ENCODE measurements at regions not wholly inside any gene's neighbourhood (a gene's known extent, or its start where the extent isn't known, plus 50 kb on each side); places are given as distances from the start of the nearest gene placed in this dataset.
"Not testable (repeated sequence)": the region's sequence is repeated elsewhere in the genome, so short reads cannot be mapped to it uniquely, and the experiment has no call there.

DNA sequence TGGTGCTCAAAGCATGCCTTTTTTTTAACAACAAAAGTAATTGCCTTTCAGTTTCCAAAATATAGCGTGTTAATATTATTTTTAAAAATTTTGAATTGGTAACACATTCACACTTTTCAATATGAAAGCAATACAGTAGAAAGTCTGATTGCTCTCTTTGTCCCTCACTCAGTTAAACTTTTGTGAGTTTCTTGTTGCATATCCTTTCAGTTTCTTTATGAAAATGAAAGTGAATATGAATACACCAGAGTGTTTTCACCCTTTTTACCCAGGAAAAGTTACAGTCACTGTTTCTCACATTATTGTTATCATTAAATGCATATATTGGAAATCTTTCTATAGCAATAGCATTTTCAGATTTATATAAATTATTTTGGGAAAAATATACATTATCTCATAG lies 377.4 kb upstream of the CRIM1 start:
- no peaks in the 10 kb centered on the region for H3K9me3 ChIP-seq (ENCODE audit: control insufficient read depth, low read length)
- H3K4me1 ChIP-seq (ENCODE audit: control insufficient read depth in 1 of 2, insufficient read depth in 2 of 2, low read length in 2 of 2): no peaks in the 10 kb centered on the region
- intact Hi-C loops (cut with DNase I): no loop called here
- H3K27me3 ChIP-seq (ENCODE audit: control insufficient read depth in 1 of 2, insufficient read depth in 2 of 2, low read length in 1 of 2): no peaks in the 10 kb centered on the region
- DNase-seq (no peak), ATAC-seq (ENCODE audit: low FRiP score) (no peak)
- no peak overlapping the region for H3K4me3 ChIP-seq (ENCODE audit: low read length in 2 of 2)
- H3K36me3 ChIP-seq (ENCODE audit: control insufficient read depth in 1 of 2, insufficient read depth in 2 of 2, low read length in 1 of 2): no peaks in the 10 kb centered on the region
- WGBS, 2 donors: 62 to 77% methylated on average over 1 of the region's 1 CpG
- H3K27ac ChIP-seq (ENCODE audit: low read depth in 1 of 2, low read length in 2 of 2): no peak overlapping the region

DNA sequence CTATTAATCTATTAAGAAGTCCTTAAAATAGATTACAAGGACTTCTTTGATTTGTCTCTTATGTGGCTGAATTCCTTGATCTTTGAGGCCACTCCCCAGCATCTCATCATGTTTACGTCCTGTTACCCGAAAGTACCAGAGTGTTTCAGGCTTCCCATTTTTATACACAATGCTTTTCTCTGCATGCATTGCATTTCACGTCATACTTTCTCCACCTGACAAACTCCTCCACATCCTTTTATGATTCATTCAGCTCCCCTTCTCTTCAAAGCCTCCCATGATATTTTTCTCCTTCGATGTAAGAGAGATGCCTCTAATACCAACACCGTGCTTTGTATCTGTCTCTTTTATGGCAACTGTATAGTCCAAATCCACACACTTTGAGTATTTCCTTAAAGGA lies 379.0 kb upstream of the CRIM1 start:
- Histone ChIP-seq H3K4me3 (ENCODE audit: low read length in 2 of 2) (no peak overlapping the region), H3K36me3 (ENCODE audit: control insufficient read depth in 1 of 2, insufficient read depth in 2 of 2, low read length in 1 of 2) (no peaks in the 10 kb centered on the region), H3K4me1 (ENCODE audit: control insufficient read depth in 1 of 2, insufficient read depth in 2 of 2, low read length in 2 of 2) (no peaks in the 10 kb centered on the region), H3K27ac (ENCODE audit: low read depth in 1 of 2, low read length in 2 of 2) (no peak overlapping the region), H3K27me3 (ENCODE audit: control insufficient read depth in 1 of 2, insufficient read depth in 2 of 2, low read length in 1 of 2) (no peaks in the 10 kb centered on the region), H3K9me3 (ENCODE audit: control insufficient read depth, low read length) (no peaks in the 10 kb centered on the region)
- ATAC-seq (ENCODE audit: low FRiP score): no peak
- WGBS, 2 donors: 85% methylated on average over 5 of the region's 5 CpGs
- intact Hi-C loops (cut with DNase I): no loop called here
- no peak for DNase-seq

DNA sequence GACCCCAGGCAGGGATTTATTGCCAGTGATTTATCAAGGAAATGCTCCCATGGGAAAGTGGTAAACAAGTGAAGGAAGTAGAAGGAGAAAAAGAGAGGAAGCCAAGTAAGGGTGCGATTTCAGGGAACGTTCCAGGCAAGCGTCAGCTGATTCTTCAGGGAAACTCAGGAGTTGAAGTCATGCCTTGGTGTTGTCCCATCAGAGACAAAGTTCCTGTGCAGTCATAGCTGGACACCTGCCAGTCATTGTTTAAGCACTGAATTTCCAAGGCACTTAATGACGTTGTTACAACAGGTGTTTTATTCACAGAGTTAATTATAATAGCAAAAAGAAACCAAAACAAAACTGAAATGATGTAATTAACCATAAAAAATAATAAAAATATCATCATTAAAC lies 381.8 kb upstream of the CRIM1 start:
- H3K4me1 ChIP-seq (ENCODE audit: control insufficient read depth in 1 of 2, insufficient read depth in 2 of 2, low read length in 2 of 2): no peaks in the 10 kb centered on the region
- WGBS, 2 donors: 24 to 28% methylated on average over 4 of the region's 4 CpGs
- ATAC-seq (ENCODE audit: low FRiP score): no peak
- H3K9me3 ChIP-seq (ENCODE audit: control insufficient read depth, low read length): no peaks in the 10 kb centered on the region
- no peak overlapping the region for H3K27ac ChIP-seq (ENCODE audit: low read depth in 1 of 2, low read length in 2 of 2)
- intact Hi-C loops (cut with DNase I): no loop called here
- peaks cover 0 to 2% of the 10 kb centered on the region in 2 donors for H3K27me3 ChIP-seq (ENCODE audit: control insufficient read depth in 1 of 2, insufficient read depth in 2 of 2, low read length in 1 of 2)
- H3K36me3 ChIP-seq (ENCODE audit: control insufficient read depth in 1 of 2, insufficient read depth in 2 of 2, low read length in 1 of 2): no peaks in the 10 kb centered on the region
- no peak overlapping the region for H3K4me3 ChIP-seq (ENCODE audit: low read length in 2 of 2)
- no peak for DNase-seq

DNA sequence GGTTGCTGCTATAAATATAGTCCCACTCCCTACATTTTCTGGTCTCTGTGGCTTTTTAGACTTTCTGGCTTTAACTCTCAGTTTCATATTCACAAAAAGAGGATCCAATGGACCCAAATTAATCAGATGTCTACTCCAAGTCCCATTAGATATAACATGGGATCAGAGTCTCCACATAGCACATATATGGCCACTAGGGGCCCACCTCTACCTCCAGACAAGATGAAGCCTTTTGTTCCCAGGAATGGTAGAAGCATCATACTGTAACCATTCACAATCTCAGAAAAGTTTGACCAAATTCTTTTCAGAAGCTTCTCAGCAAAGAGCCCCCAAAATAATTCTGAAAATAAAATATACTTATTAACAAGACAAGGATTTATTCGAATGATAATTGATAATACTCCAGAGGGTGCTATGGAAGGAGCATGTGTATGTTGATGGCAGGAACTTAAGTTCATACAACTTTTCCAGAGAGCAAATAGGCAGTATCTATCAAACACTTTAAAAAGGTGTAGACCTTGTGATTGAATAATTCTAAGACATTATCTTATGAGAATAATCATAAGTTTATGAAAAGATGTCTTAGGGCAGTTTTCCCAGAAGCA lies 382.3 kb upstream of the CRIM1 start:
- H3K27ac ChIP-seq (ENCODE audit: low read depth in 1 of 2, low read length in 2 of 2): no peak overlapping the region
- H3K9me3 ChIP-seq (ENCODE audit: control insufficient read depth, low read length): no peaks in the 10 kb centered on the region
- H3K36me3 ChIP-seq (ENCODE audit: control insufficient read depth in 1 of 2, insufficient read depth in 2 of 2, low read length in 1 of 2): no peaks in the 10 kb centered on the region
- ATAC-seq (ENCODE audit: low FRiP score) (no peak), DNase-seq (no peak)
- WGBS, 2 donors: 24 to 25% methylated on average over 1 of the region's 1 CpG
- H3K4me3 ChIP-seq (ENCODE audit: low read length in 2 of 2): no peak overlapping the region
- H3K27me3 ChIP-seq (ENCODE audit: control insufficient read depth in 1 of 2, insufficient read depth in 2 of 2, low read length in 1 of 2): peaks cover 0 to 2% of the 10 kb centered on the region in 2 donors
- intact Hi-C loops (cut with DNase I): no loop called here
- H3K4me1 ChIP-seq (ENCODE audit: control insufficient read depth in 1 of 2, insufficient read depth in 2 of 2, low read length in 2 of 2): no peaks in the 10 kb centered on the region

DNA sequence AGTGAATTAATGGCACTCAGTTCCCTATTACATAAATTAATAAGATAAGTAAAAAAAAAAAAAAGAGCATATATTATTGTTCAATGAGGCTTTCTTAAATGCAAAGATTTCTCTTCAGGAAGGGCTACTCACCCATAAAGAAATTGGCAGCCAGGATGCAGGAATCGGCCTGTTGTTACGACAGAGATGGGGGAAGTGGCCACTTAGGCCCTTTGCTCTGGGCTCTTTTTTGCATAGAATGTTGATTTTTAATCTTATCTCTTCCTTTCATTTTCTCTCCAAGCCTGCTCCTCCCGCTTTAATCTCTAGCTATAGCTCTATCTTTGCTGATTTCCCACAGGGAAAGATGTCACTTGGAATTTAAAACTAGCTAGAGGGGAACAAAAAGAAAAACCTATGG lies 391.8 kb upstream of the CRIM1 start:
- Histone ChIP-seq H3K4me1 (ENCODE audit: control insufficient read depth in 1 of 2, insufficient read depth in 2 of 2, low read length in 2 of 2) (no peaks in the 10 kb centered on the region), H3K27ac (ENCODE audit: low read depth in 1 of 2, low read length in 2 of 2) (no peak overlapping the region), H3K9me3 (ENCODE audit: control insufficient read depth, low read length) (peaks cover 7% of the 10 kb centered on the region), H3K36me3 (ENCODE audit: control insufficient read depth in 1 of 2, insufficient read depth in 2 of 2, low read length in 1 of 2) (no peaks in the 10 kb centered on the region), H3K27me3 (ENCODE audit: control insufficient read depth in 1 of 2, insufficient read depth in 2 of 2, low read length in 1 of 2) (no peaks in the 10 kb centered on the region), H3K4me3 (ENCODE audit: low read length in 2 of 2) (no peak overlapping the region)
- no peak for DNase-seq
- intact Hi-C loops (cut with DNase I): no loop called here
- no peak for ATAC-seq (ENCODE audit: low FRiP score)
- 71 to 72% methylated on average over 3 of the region's 3 CpGs for WGBS, 2 donors

DNA sequence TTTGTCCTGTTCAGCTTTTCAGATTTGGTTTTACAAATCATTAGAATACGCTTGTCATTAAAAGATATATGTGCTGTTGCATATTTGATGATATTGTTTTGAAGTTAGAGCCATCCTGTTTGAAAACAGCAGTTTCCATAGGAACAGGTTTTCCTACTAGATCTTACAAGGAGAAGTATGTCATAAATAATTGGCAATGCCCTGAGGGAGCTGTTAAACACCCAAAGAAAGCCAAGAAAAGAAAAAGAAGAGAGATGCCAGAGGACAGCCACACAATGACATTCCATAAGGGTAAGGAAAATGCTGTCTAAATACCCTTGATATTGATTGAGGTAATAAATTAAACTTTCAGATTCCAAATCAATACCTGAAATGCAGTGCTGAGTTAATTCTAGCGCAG lies 392.2 kb upstream of the CRIM1 start:
- Histone ChIP-seq H3K9me3 (ENCODE audit: control insufficient read depth, low read length) (peaks cover 7% of the 10 kb centered on the region), H3K27ac (ENCODE audit: low read depth in 1 of 2, low read length in 2 of 2) (no peak overlapping the region), H3K4me1 (ENCODE audit: control insufficient read depth in 1 of 2, insufficient read depth in 2 of 2, low read length in 2 of 2) (no peaks in the 10 kb centered on the region), H3K4me3 (ENCODE audit: low read length in 2 of 2) (no peak overlapping the region), H3K27me3 (ENCODE audit: control insufficient read depth in 1 of 2, insufficient read depth in 2 of 2, low read length in 1 of 2) (no peaks in the 10 kb centered on the region), H3K36me3 (ENCODE audit: control insufficient read depth in 1 of 2, insufficient read depth in 2 of 2, low read length in 1 of 2) (no peaks in the 10 kb centered on the region)
- DNase-seq (no peak), ATAC-seq (ENCODE audit: low FRiP score) (no peak)
- intact Hi-C loops (cut with DNase I): no loop called here
- 83 to 84% methylated on average over 2 of the region's 2 CpGs for WGBS, 2 donors

DNA sequence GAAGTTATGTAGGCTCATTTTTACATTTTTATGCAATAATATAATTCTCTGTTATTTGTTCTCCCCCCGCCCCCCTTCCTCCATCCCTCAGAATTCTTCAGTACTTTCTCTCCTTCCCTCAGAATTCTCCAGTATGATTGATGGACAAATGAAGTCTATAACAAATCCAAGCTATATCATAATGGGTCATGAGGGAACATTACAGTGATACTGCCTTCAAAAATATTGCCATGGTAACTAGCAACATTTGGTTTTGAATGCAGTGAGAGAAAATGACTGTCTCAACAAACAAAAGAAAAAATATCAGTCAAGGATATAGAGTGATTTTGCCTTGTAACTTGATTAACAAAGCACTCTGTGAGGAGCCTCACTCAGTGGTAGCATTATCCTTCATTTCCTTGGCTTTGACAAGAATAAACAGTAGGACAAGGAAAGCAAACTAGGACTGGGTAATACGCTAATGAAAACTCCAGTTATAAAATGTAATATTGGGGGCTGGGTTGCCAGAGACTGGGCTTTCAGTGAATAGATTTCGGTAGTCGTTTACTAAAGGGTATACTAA lies 392.9 kb upstream of the CRIM1 start:
- Histone ChIP-seq H3K4me1 (ENCODE audit: control insufficient read depth in 1 of 2, insufficient read depth in 2 of 2, low read length in 2 of 2) (no peaks in the 10 kb centered on the region), H3K36me3 (ENCODE audit: control insufficient read depth in 1 of 2, insufficient read depth in 2 of 2, low read length in 1 of 2) (no peaks in the 10 kb centered on the region), H3K4me3 (ENCODE audit: low read length in 2 of 2) (no peak overlapping the region), H3K27ac (ENCODE audit: low read depth in 1 of 2, low read length in 2 of 2) (no peak overlapping the region), H3K9me3 (ENCODE audit: control insufficient read depth, low read length) (peaks cover 7% of the 10 kb centered on the region), H3K27me3 (ENCODE audit: control insufficient read depth in 1 of 2, insufficient read depth in 2 of 2, low read length in 1 of 2) (no peaks in the 10 kb centered on the region)
- intact Hi-C loops (cut with DNase I): no loop called here
- DNase-seq (no peak), ATAC-seq (ENCODE audit: low FRiP score) (no peak)
- 77 to 79% methylated on average over 4 of the region's 4 CpGs for WGBS, 2 donors

DNA sequence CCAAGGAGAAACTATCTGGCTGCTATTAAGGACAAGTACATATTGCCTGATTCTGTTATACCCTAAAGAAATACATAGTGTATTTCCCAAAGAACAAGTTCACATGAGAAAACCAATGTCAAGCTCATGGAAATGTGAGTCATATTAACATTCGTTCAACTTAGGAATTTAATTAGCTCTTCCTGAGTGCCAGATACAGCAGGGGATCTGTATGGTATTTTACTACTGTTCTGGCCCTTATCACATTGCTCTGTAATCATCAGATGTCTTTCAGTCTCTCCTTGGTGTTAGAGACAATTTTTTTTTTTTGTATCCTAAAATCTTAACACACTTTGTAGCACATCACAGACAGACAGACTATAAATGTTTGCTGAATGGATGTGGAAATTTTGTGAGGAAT lies 395.0 kb upstream of the CRIM1 start:
- Histone ChIP-seq H3K4me1 (ENCODE audit: control insufficient read depth in 1 of 2, insufficient read depth in 2 of 2, low read length in 2 of 2) (no peaks in the 10 kb centered on the region), H3K36me3 (ENCODE audit: control insufficient read depth in 1 of 2, insufficient read depth in 2 of 2, low read length in 1 of 2) (no peaks in the 10 kb centered on the region), H3K27me3 (ENCODE audit: control insufficient read depth in 1 of 2, insufficient read depth in 2 of 2, low read length in 1 of 2) (no peaks in the 10 kb centered on the region), H3K9me3 (ENCODE audit: control insufficient read depth, low read length) (peaks cover 7% of the 10 kb centered on the region), H3K4me3 (ENCODE audit: low read length in 2 of 2) (no peak overlapping the region), H3K27ac (ENCODE audit: low read depth in 1 of 2, low read length in 2 of 2) (no peak overlapping the region)
- intact Hi-C loops (cut with DNase I): no loop called here
- 77 to 79% methylated on average over 1 of the region's 1 CpG for WGBS, 2 donors
- ATAC-seq (ENCODE audit: low FRiP score): no peak
- no peak for DNase-seq

DNA sequence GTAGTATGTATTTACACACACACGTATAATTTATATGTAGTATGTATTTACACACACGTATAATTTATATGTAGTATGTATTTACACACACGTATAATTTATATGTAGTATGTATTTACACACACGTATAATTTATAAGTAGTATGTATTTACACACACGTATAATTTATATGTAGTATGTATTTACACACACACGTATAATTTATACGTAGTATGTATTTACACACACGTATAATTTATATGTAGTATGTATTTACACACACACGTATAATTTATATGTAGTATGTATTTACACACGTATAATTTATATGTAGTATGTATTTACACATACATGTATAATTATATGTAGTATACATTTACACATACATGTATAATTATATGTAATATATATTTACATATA lies 398.5 kb upstream of the CRIM1 start:
- H3K9me3 ChIP-seq (ENCODE audit: control insufficient read depth, low read length); H3K27ac ChIP-seq (ENCODE audit: low read depth in 1 of 2, low read length in 2 of 2); H3K4me3 ChIP-seq (ENCODE audit: low read length in 2 of 2); DNase-seq; H3K27me3 ChIP-seq (ENCODE audit: control insufficient read depth in 1 of 2, insufficient read depth in 2 of 2, low read length in 1 of 2); H3K4me1 ChIP-seq (ENCODE audit: control insufficient read depth in 1 of 2, insufficient read depth in 2 of 2, low read length in 2 of 2); H3K36me3 ChIP-seq (ENCODE audit: control insufficient read depth in 1 of 2, insufficient read depth in 2 of 2, low read length in 1 of 2); intact Hi-C loops (cut with DNase I); ATAC-seq (ENCODE audit: low FRiP score): not testable (repeated sequence)
- WGBS, 2 donors: 95 to 96% methylated on average over 10 of the region's 10 CpGs

Measured in aorta (tissue), 5 donors.